HepG2 (cell line): ENCODE measurements at regions not wholly inside any gene's neighbourhood (a gene's known extent, or its start where the extent isn't known, plus 50 kb on each side); places are given as distances from the start of the nearest gene placed in this dataset.

Experiments used
- E2F1 ChIP-seq: sonication (generic); formaldehyde crosslinking; IDR thresholded peaks from 2 replicates; pipeline ENCODE4 v1.5.0; 2020; ENCODE audit warnings: missing genetic modification reagents
- HNF4G ChIP-seq, 2 experiments: sonication (generic) in 1 of 2; formaldehyde crosslinking in 1 of 2; IDR thresholded peaks; 2 replicates each; pipeline versions ENCODE4 v1.4.0 to v1.6.1; 2011 to 2020; ENCODE audit warnings: borderline replicate concordance in 2 of 2, low read depth in 2 of 2, mild to moderate bottlenecking in 2 of 2, low read length in 1 of 2, missing genetic modification reagents in 1 of 2, moderate library complexity in 1 of 2
- JDP2 ChIP-seq: sonication (generic); formaldehyde crosslinking; IDR thresholded peaks from 2 replicates; pipeline ENCODE4 v1.8.1; 2022; ENCODE audit warnings: missing genetic modification reagents, borderline replicate concordance
- JUND ChIP-seq: sonication (generic); formaldehyde crosslinking; IDR thresholded peaks from 2 replicates; pipeline ENCODE4 v1.8.0; 2022; ENCODE audit warnings: mild to moderate bottlenecking, missing genetic modification reagents
- TAF15 ChIP-seq: fragments of 200-400 bp; formaldehyde crosslinking; IDR thresholded peaks from one replicate; pipeline ENCODE4 v1.6.1; 2018; ENCODE audit warnings: mild to moderate bottlenecking, low read depth, low read length; ENCODE audit not compliant: poor library complexity, severe bottlenecking
- ZNF331 ChIP-seq: sonication (generic); formaldehyde crosslinking; IDR thresholded peaks from 2 replicates; pipeline ENCODE4 v1.4.0; 2020; ENCODE audit warnings: missing genetic modification reagents
- ZNF343 ChIP-seq: sonication (generic); formaldehyde crosslinking; IDR thresholded peaks from 2 replicates; pipeline ENCODE4 v1.4.0; 2020; ENCODE audit warnings: mild to moderate bottlenecking, missing genetic modification reagents
- ZNF580 ChIP-seq: IDR thresholded peaks from 2 replicates; pipeline ENCODE4 v1.6.1; 2016; ENCODE audit warnings: low read depth, borderline replicate concordance
- ZNF691 ChIP-seq: sonication (generic); formaldehyde crosslinking; IDR thresholded peaks from 2 replicates; pipeline ENCODE4 v1.4.0; 2020; ENCODE audit warnings: missing genetic modification reagents, low read depth, mild to moderate bottlenecking, borderline replicate concordance
- ZSCAN30 ChIP-seq: sonication (generic); formaldehyde crosslinking; IDR thresholded peaks from 2 replicates; pipeline ENCODE4 v1.5.0; 2020; ENCODE audit warnings: mild to moderate bottlenecking, missing genetic modification reagents
- TF ChIP-seq, protein P1 (sequence below): sonication (generic); formaldehyde crosslinking; IDR thresholded peaks from 2 replicates; pipeline ENCODE4 v1.4.0; 2020; ENCODE audit warnings: missing genetic modification reagents, mild to moderate bottlenecking, borderline replicate concordance

- TF ChIP-seq ZNF580: no peak
- no peak for TF ChIP-seq ZNF691 (CRISPR knock-in tag)
- no peak for TF ChIP-seq ZNF343 (CRISPR knock-in tag)
- no peak for TF ChIP-seq HNF4G (IDR thresholded peaks at IDR 0.05; ENCODE audit: borderline replicate concordance, low read depth, low read length)
- no peak for TF ChIP-seq HNF4G (CRISPR knock-in tag; IDR thresholded peaks at IDR 0.05; ENCODE audit: borderline replicate concordance, low read depth)
- TF ChIP-seq ZSCAN30 (CRISPR knock-in tag): no peak
- TF ChIP-seq, protein P1, sequence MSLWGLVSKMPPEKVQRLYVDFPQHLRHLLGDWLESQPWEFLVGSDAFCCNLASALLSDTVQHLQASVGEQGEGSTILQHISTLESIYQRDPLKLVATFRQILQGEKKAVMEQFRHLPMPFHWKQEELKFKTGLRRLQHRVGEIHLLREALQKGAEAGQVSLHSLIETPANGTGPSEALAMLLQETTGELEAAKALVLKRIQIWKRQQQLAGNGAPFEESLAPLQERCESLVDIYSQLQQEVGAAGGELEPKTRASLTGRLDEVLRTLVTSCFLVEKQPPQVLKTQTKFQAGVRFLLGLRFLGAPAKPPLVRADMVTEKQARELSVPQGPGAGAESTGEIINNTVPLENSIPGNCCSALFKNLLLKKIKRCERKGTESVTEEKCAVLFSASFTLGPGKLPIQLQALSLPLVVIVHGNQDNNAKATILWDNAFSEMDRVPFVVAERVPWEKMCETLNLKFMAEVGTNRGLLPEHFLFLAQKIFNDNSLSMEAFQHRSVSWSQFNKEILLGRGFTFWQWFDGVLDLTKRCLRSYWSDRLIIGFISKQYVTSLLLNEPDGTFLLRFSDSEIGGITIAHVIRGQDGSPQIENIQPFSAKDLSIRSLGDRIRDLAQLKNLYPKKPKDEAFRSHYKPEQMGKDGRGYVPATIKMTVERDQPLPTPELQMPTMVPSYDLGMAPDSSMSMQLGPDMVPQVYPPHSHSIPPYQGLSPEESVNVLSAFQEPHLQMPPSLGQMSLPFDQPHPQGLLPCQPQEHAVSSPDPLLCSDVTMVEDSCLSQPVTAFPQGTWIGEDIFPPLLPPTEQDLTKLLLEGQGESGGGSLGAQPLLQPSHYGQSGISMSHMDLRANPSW (CRISPR knock-in tag): no peak
- TF ChIP-seq ZNF331 (CRISPR knock-in tag): no peak
- no peak for TF ChIP-seq TAF15
- no peak for TF ChIP-seq JUND (CRISPR knock-in tag)
- TF ChIP-seq JDP2 (CRISPR knock-in tag): no peak
- no peak for TF ChIP-seq E2F1 (CRISPR knock-in tag)
These were observed 382.3 kb upstream of the CDH10 start (continued) for GRCh38 chr5:25027061-25027460.
